ENCODE measurements at regions not wholly inside any gene's neighbourhood (a gene's known extent, or its start where the extent isn't known, plus 50 kb on each side); places are given as distances from the start of the nearest gene placed in this dataset.
"Not testable (repeated sequence)": the region's sequence is repeated elsewhere in the genome, so short reads cannot be mapped to it uniquely, and the experiment has no call there.

DNA sequence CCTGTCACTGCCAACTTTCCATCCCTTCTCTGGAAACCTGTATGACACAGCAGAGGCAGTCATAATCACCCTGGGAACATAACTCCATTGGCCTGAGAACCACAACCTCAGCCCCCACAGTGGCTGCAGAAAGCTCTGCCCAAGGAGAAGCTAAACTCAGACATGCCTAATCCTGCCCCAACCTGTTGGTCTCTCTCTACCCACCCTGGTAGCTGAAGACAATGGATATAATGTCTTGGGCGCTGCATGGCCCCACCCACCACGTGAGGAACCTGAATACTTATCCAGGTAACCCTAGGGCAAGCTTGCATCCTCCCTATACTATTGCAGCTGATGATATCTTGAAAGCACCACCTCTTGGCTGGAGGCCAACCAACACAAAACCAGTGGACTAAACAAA, 225.2 kb downstream of the TEX13C start:
- DNase-seq (ENCODE audit: low spot score in 2 of 2): no peak
- no peak for TF ChIP-seq POLR2AphosphoS5 (IDR thresholded peaks at IDR 0.05)
- TF ChIP-seq POLR2A (IDR thresholded peaks at IDR 0.05): no peak
- TF ChIP-seq, protein P1, sequence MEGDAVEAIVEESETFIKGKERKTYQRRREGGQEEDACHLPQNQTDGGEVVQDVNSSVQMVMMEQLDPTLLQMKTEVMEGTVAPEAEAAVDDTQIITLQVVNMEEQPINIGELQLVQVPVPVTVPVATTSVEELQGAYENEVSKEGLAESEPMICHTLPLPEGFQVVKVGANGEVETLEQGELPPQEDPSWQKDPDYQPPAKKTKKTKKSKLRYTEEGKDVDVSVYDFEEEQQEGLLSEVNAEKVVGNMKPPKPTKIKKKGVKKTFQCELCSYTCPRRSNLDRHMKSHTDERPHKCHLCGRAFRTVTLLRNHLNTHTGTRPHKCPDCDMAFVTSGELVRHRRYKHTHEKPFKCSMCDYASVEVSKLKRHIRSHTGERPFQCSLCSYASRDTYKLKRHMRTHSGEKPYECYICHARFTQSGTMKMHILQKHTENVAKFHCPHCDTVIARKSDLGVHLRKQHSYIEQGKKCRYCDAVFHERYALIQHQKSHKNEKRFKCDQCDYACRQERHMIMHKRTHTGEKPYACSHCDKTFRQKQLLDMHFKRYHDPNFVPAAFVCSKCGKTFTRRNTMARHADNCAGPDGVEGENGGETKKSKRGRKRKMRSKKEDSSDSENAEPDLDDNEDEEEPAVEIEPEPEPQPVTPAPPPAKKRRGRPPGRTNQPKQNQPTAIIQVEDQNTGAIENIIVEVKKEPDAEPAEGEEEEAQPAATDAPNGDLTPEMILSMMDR (IDR thresholded peaks at IDR 0.05): no peak
- intact Hi-C loops (cut with DNase I; ENCODE audit: low total_unique reads): no loop called here
- Histone ChIP-seq H3K9me3 (peaks cover 8 to 19% of the 10 kb centered on the region in 2 donors), H3K4me3 (no peak overlapping the region), H3K4me1 (no peaks in the 10 kb centered on the region), H3K36me3 (no peaks in the 10 kb centered on the region), H3K27me3 (no peaks in the 10 kb centered on the region), H3K27ac (no peak overlapping the region)

DNA sequence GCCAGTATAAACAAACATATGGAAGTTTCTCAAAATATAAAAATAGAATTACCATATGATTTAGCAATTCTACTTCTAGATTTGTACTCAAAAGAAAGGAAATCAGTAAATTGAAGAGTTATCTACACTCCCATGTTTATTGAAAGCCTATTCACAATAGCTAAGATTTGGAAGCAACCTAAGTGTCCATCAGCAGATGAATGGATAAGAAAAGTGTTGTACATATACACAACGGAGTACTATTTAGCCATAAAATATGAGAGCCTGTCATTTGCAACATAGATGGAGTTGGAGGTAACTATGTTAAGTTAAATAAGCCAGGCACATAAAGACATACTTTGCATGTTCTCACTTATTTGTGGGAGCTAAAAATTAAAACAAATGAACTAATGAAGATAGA, 257.8 kb downstream of the TEX13C start:
- no peak for TF ChIP-seq POLR2A (IDR thresholded peaks at IDR 0.05)
- no peak for TF ChIP-seq POLR2AphosphoS5 (IDR thresholded peaks at IDR 0.05)
- TF ChIP-seq, protein P1 (IDR thresholded peaks at IDR 0.05): no peak
- no peak for DNase-seq (ENCODE audit: low spot score in 2 of 2)
- intact Hi-C loops (cut with DNase I; ENCODE audit: low total_unique reads): no loop called here
- Histone ChIP-seq H3K9me3 (no peaks in the 10 kb centered on the region), H3K27ac (no peak overlapping the region), H3K4me1 (no peaks in the 10 kb centered on the region), H3K27me3 (no peaks in the 10 kb centered on the region), H3K4me3 (no peak overlapping the region), H3K36me3 (no peaks in the 10 kb centered on the region)

DNA sequence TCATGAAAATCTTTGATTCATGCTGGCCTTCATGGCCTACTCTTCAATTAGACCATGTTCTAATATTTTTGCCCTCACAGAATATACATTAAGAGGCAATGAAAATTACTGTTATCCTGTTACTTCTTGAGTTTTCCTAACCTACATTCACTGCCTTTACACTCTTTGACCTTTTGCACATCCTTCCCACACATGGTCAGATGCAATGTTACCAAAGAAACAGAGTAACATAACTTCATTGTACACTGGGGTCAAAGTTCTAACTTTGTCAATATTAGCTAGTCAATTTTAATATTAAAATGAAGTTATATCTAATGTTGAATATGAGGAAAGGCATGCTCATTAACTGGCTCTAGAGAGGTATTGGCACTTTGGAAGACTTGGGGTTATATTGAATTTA, 284.8 kb downstream of the TEX13C start:
- Histone ChIP-seq H3K36me3 (no peaks in the 10 kb centered on the region), H3K27ac (no peak overlapping the region), H3K4me1 (no peaks in the 10 kb centered on the region), H3K9me3 (no peaks in the 10 kb centered on the region), H3K27me3 (no peaks in the 10 kb centered on the region), H3K4me3 (no peak overlapping the region)
- TF ChIP-seq POLR2A (IDR thresholded peaks at IDR 0.05): no peak
- TF ChIP-seq, protein P1 (IDR thresholded peaks at IDR 0.05): no peak
- no peak for TF ChIP-seq POLR2AphosphoS5 (IDR thresholded peaks at IDR 0.05)
- DNase-seq (ENCODE audit: low spot score in 2 of 2): no peak
- intact Hi-C loops (cut with DNase I; ENCODE audit: low total_unique reads): no loop called here

DNA sequence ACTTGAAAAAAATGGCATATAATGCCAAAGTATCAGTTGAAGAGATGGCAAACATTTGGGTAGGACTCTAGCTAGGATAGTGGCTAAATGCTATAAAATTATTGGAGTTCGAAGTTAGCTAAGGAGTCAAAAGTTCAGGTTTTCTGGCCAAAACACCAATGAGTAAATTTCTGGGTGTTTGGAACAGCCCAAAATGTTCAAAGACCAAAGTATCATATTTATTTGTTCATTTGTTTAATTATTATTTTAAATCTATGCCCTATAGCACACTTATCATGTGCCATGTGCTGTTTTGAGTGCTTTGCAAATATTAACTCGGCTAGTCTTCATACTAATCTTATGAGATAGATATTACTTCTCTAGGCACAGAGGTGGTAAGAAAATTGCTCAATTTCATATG, 285.5 kb downstream of the TEX13C start:
- H3K27me3 ChIP-seq: no peaks in the 10 kb centered on the region

DNA sequence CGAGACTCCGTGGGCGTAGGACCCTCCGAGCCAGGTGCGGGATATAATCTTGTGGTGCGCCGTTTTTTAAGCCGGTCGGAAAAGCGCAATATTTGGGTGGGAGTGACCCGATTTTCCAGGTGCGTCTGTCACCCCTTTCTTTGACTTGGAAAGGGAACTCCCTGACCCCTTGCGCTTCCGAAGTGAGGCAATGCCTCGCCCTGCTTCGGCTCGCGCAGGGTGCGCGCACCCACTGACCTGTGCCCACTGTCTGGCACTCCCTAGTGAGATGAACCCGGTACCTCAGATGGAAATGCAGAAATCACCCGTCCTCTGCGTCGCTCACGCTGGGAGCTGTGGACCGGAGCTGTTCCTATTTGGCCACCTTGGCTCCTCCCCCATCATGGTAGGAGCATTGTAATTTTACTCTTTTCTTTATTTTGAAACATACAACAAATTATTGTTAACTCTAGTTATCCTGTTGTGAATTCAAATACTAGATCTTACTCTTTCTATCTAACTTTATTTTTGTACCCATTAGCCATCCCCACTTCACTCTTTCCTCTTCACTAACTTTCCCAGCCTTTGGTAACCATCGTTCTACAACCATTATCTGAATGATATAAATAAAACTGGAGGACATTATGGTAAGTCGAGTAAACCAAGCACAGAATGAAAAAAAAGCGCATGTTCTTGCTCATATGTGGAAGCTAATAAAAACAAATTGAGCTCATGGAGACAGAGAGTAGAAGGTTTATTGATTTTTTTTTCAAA, 295.1 kb downstream of the TEX13C start:
- H3K4me3 ChIP-seq; H3K4me1 ChIP-seq; H3K27me3 ChIP-seq; DNase-seq (ENCODE audit: low spot score in 2 of 2); H3K27ac ChIP-seq; H3K9me3 ChIP-seq; intact Hi-C loops (cut with DNase I; ENCODE audit: low total_unique reads); H3K36me3 ChIP-seq: not testable (repeated sequence)

More for the DNA sequence above, 285.5 kb downstream of the TEX13C start:
- no peaks in the 10 kb centered on the region for H3K4me1 ChIP-seq
- no peak for DNase-seq (ENCODE audit: low spot score in 2 of 2)
- no peak overlapping the region for H3K4me3 ChIP-seq
- H3K9me3 ChIP-seq: no peaks in the 10 kb centered on the region
- H3K36me3 ChIP-seq: no peaks in the 10 kb centered on the region
- H3K27ac ChIP-seq: no peak overlapping the region
- TF ChIP-seq, protein P1 (IDR thresholded peaks at IDR 0.05): no peak
- TF ChIP-seq POLR2AphosphoS5 (IDR thresholded peaks at IDR 0.05): no peak
- no peak for TF ChIP-seq POLR2A (IDR thresholded peaks at IDR 0.05)
- intact Hi-C loops (cut with DNase I; ENCODE audit: low total_unique reads): no loop called here
